ENCODE measurements at regions not wholly inside any gene's neighbourhood (a gene's known extent, or its start where the extent isn't known, plus 50 kb on each side); places are given as distances from the start of the nearest gene placed in this dataset.

- Histone ChIP-seq H3K9me2 (ENCODE audit: insufficient read depth, low read length) (no peaks in the 10 kb centered on the region), H3K36me3 (ENCODE audit: insufficient read depth, low read length) (no peaks in the 10 kb centered on the region), H3F3A (ENCODE audit: insufficient read depth, low read length, poor library complexity, severe bottlenecking) (no peaks in the 10 kb centered on the region), H3K79me2 (replicated peaks; ENCODE audit: insufficient read depth, low read length) (no peaks in the 10 kb centered on the region), H3K4me3 (ENCODE audit: low read length) (no peak overlapping the region), H3K27ac (ENCODE audit: low read length) (no peak overlapping the region), H3K27me3 (ENCODE audit: insufficient read depth, low read depth, low read length) (no peaks in the 10 kb centered on the region), H3K9me3 (ENCODE audit: low read length) (no peaks in the 10 kb centered on the region), H2AFZ (ENCODE audit: low read depth, low read length) (no peak overlapping the region), H3K4me2 (ENCODE audit: low read length) (no peak overlapping the region), H3K9ac (ENCODE audit: low read length) (no peak overlapping the region), H4K20me1 (ENCODE audit: insufficient read depth) (no peaks in the 10 kb centered on the region)
- TF ChIP-seq CTCF (IDR thresholded peaks at IDR 0.05; ENCODE audit: poor library complexity, severe bottlenecking) (no peak), TAF1 (IDR thresholded peaks at IDR 0.05; ENCODE audit: low read depth) (no peak), EZH2 (IDR thresholded peaks at IDR 0.05; ENCODE audit: borderline replicate concordance, insufficient read depth, low read length, poor library complexity, severe bottlenecking) (no peak), RAD21 (conservative IDR thresholded peaks at IDR 0.05) (no peak), POLR2AphosphoS5 (IDR thresholded peaks at IDR 0.05) (no peak), EP300 (conservative IDR thresholded peaks at IDR 0.05; ENCODE audit: poor library complexity, severe bottlenecking) (no peak), SMC3 (conservative IDR thresholded peaks at IDR 0.05; ENCODE audit: poor library complexity) (no peak), MXI1 (conservative IDR thresholded peaks at IDR 0.05; ENCODE audit: poor library complexity, severe bottlenecking) (no peak)
- TF ChIP-seq, protein P1, sequence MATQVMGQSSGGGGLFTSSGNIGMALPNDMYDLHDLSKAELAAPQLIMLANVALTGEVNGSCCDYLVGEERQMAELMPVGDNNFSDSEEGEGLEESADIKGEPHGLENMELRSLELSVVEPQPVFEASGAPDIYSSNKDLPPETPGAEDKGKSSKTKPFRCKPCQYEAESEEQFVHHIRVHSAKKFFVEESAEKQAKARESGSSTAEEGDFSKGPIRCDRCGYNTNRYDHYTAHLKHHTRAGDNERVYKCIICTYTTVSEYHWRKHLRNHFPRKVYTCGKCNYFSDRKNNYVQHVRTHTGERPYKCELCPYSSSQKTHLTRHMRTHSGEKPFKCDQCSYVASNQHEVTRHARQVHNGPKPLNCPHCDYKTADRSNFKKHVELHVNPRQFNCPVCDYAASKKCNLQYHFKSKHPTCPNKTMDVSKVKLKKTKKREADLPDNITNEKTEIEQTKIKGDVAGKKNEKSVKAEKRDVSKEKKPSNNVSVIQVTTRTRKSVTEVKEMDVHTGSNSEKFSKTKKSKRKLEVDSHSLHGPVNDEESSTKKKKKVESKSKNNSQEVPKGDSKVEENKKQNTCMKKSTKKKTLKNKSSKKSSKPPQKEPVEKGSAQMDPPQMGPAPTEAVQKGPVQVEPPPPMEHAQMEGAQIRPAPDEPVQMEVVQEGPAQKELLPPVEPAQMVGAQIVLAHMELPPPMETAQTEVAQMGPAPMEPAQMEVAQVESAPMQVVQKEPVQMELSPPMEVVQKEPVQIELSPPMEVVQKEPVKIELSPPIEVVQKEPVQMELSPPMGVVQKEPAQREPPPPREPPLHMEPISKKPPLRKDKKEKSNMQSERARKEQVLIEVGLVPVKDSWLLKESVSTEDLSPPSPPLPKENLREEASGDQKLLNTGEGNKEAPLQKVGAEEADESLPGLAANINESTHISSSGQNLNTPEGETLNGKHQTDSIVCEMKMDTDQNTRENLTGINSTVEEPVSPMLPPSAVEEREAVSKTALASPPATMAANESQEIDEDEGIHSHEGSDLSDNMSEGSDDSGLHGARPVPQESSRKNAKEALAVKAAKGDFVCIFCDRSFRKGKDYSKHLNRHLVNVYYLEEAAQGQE (IDR thresholded peaks at IDR 0.05; ENCODE audit: borderline replicate concordance) = no peak
These were observed 59.9 kb upstream of the ODAD2 start for GRCh38 chr10:28058746-28059145.

- H3K4me3 ChIP-seq (ENCODE audit: low read length) = no peak overlapping the region
- H3K27me3 ChIP-seq (ENCODE audit: insufficient read depth, low read depth, low read length) = no peaks in the 10 kb centered on the region
- H4K20me1 ChIP-seq (ENCODE audit: insufficient read depth) = no peaks in the 10 kb centered on the region
- H3K79me2 ChIP-seq (replicated peaks; ENCODE audit: insufficient read depth, low read length) = no peaks in the 10 kb centered on the region
- H2AFZ ChIP-seq (ENCODE audit: low read depth, low read length) = no peak overlapping the region
- H3K27ac ChIP-seq (ENCODE audit: low read length) = no peak overlapping the region
- H3K9me2 ChIP-seq (ENCODE audit: insufficient read depth, low read length) = no peaks in the 10 kb centered on the region
- H3K4me2 ChIP-seq (ENCODE audit: low read length) = no peak overlapping the region
- no peaks in the 10 kb centered on the region for H3F3A ChIP-seq (ENCODE audit: insufficient read depth, low read length, poor library complexity, severe bottlenecking)
- no peaks in the 10 kb centered on the region for H3K9me3 ChIP-seq (ENCODE audit: low read length)
- H3K9ac ChIP-seq (ENCODE audit: low read length) = no peak overlapping the region
- TF ChIP-seq EZH2 (IDR thresholded peaks at IDR 0.05; ENCODE audit: borderline replicate concordance, insufficient read depth, low read length, poor library complexity, severe bottlenecking) (no peak), POLR2AphosphoS5 (IDR thresholded peaks at IDR 0.05) (no peak), EP300 (conservative IDR thresholded peaks at IDR 0.05; ENCODE audit: poor library complexity, severe bottlenecking) (no peak), RAD21 (conservative IDR thresholded peaks at IDR 0.05) (no peak), CTCF (IDR thresholded peaks at IDR 0.05; ENCODE audit: poor library complexity, severe bottlenecking) (no peak), TAF1 (IDR thresholded peaks at IDR 0.05; ENCODE audit: low read depth) (no peak), SMC3 (conservative IDR thresholded peaks at IDR 0.05; ENCODE audit: poor library complexity) (no peak), MXI1 (conservative IDR thresholded peaks at IDR 0.05; ENCODE audit: poor library complexity, severe bottlenecking) (no peak)
- TF ChIP-seq, protein P1 (IDR thresholded peaks at IDR 0.05; ENCODE audit: borderline replicate concordance) = no peak
- H3K36me3 ChIP-seq (ENCODE audit: insufficient read depth, low read length) = no peaks in the 10 kb centered on the region
These were observed 55.5 kb upstream of the ODAD2 start for GRCh38 chr10:28054228-28054860.

Data from neural cell (in vitro differentiated cells).